Right lobe of liver (tissue), 4 donors: ENCODE measurements at regions not wholly inside any gene's neighbourhood (a gene's known extent, or its start where the extent isn't known, plus 50 kb on each side); places are given as distances from the start of the nearest gene placed in this dataset.

ENCODE experiments used
- POLR2A ChIP-seq: fragments of 450-650 bp; IDR thresholded peaks from one replicate; pipeline ENCODE4 v1.6.1; 2017; ENCODE audit warnings: antibody characterized with exemption, mild to moderate bottlenecking
- TF ChIP-seq, protein P1 (sequence below), 4 donors: fragments of 200-600 bp in 3 of 4; fragments of 450-650 bp in 1 of 4; IDR thresholded peaks; one replicate each; pipeline versions ENCODE4 v1.5.1 to v1.8.0; 2016 to 2022; ENCODE audit warnings: antibody characterized with exemption in 4 of 4, mild to moderate bottlenecking in 2 of 4
- donor health status: DM: no; HTN: no; CAD: no.
- donor health status: DM: no; HTN: no; CAD: no.
- donor health status: DM: no; HTN: yes; CAD: no.

DNA sequence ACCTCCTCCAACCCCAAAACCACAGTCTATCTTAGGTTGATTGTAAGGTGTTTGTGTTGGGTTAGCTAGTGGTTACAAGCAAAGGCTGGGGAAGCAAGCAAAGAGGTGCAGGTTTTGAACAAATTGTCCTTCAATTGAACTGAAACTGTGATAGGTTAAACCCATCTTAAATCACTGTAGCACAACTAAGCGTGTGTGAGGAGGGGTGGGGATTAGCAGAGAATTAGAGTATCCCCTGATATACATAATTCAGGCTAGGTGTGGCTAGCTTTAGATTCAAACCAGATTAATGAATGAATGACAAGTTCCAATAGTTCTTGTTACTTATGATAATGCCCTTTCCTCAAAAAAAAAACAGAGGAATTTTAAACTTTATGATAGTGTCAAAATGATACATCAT, 191.0 kb upstream of the POF1B start:
- no peak for TF ChIP-seq POLR2A
- TF ChIP-seq, protein P1, sequence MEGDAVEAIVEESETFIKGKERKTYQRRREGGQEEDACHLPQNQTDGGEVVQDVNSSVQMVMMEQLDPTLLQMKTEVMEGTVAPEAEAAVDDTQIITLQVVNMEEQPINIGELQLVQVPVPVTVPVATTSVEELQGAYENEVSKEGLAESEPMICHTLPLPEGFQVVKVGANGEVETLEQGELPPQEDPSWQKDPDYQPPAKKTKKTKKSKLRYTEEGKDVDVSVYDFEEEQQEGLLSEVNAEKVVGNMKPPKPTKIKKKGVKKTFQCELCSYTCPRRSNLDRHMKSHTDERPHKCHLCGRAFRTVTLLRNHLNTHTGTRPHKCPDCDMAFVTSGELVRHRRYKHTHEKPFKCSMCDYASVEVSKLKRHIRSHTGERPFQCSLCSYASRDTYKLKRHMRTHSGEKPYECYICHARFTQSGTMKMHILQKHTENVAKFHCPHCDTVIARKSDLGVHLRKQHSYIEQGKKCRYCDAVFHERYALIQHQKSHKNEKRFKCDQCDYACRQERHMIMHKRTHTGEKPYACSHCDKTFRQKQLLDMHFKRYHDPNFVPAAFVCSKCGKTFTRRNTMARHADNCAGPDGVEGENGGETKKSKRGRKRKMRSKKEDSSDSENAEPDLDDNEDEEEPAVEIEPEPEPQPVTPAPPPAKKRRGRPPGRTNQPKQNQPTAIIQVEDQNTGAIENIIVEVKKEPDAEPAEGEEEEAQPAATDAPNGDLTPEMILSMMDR (IDR thresholded peaks at IDR 0.05), result no peak
